ENCODE measurements at regions not wholly inside any gene's neighbourhood (a gene's known extent, or its start where the extent isn't known, plus 50 kb on each side); places are given as distances from the start of the nearest gene placed in this dataset.

GRCh38 chr13:109976206-109976997 lies 190.0 kb upstream of the IRS2 start:
- no peak for DNase-seq

DNA sequence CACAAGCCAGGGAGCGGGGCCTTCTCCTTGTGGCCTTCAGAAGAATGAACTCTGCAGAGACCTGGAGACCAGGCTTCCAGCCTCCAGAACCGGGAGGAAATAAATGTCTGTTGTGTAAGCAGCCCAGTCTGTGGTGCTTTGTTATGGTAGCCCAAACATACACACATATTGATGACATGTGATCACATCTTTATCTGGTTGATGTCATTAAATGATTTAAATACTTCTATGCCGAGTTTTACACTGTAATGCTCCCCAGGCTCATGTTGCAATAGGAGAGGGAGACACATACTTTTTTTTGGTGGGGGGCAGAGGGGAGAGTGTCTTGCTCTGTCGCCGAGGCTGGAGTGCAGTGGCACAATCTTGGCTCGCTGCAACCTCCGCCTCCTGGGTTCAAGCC lies 188.0 kb upstream of the IRS2 start:
- no peak for DNase-seq

DNA sequence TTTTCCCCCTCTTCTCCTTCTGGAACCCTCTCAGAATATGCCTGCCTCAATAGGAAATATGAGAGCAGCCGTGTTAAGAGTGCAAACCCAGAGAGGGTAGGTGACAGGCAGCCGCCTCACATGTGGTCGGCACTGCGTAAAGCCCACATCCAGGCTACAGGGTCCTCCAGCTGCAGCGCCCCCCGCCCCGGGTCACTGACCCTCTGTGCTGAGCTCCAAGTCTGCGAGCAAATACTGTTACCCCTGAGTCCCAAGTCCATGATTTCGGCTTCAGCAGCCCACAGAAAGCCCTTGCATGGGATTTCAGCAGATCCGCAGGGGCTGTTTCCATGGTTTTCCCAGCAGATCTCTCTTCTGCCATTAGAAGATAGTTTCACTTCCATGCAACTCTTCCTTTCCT lies 186.9 kb upstream of the IRS2 start:
- DNase-seq = no peak

DNA sequence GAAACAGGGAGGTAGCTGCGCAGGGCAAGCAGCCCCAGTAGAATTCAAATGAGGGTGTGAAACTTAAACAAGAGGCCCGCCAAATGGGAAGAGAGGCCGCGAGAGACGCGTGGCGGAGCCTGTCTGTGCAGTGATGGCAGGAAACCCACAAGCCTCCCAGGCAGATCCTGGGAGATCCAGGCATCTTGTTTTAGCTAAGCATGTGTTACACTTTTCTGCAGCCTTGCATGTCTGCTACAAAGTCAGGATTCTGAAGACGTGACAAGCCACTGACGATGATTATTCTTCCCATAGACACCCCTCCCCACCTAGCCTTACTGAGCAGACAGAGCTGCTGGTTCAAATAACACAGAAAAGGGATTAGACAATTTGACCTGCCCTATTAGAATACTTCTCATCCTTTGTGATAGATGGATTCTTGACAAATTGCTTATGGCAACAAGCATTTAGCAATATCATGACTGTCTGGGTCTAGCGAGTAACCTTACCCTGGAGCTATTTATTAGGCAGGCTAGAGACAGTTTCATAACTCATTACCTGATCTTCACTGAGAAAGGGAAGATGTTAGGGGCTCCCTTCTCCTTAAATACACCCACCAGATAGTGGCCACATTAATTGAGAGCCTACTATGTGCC lies 185.2 kb upstream of the IRS2 start:
- DNase-seq = no peak

GRCh38 chr13:109971006-109971405 lies 184.6 kb upstream of the IRS2 start:
- DNase-seq = no peak

GRCh38 chr13:109968876-109969577 lies 182.6 kb upstream of the IRS2 start:
- no peak for DNase-seq

- DNase-seq = no peak
These were observed 177.7 kb upstream of the IRS2 start for GRCh38 chr13:109963960-109964563.

DNA sequence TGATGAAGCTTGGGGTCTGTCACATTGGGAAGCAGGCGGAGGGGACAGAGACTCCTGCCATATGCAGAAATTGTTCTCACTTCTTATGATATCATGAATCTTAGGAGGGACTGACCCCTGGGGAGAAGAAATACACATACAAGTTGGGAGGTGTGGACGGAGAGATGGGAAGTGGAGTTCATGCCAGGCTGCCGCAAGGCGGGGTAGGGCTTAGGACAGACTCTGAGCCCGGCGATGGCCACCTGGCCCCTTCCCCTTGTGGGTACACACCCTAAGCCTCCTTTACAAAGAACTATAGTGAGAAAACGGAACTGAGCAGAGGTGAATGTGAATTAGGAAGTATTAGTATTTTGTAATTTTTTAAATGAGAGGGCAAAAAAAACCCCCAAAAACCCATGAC lies 177.0 kb upstream of the IRS2 start:
- no peak for DNase-seq

DNA sequence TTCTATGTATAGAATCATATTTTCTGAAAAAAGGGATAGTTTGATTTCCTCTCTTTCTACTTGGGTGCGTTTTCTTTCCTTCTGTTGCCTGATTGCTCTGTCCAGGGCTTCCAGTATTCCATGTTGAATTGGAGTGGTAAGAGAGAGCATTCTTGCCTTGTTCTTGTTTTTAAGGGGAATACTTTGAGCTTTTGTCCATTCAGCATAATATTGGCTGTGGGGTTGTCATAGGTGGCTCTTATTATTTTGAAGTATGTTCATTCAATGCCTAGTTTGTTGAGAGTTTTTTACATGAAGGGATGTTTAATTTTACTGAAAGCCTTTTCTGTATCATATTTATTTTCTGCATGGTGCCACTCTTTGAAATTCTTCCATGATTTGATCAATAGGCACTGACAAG lies 173.5 kb upstream of the IRS2 start:
- DNase-seq = no peak

- DNase-seq = no peak
These were observed 171.5 kb upstream of the IRS2 start for GRCh38 chr13:109957875-109958274.

- DNase-seq = no peak
These were observed 169.2 kb upstream of the IRS2 start for GRCh38 chr13:109955598-109955997.

- DNase-seq = no peak
These were observed 168.1 kb upstream of the IRS2 start for GRCh38 chr13:109954441-109954840.

DNA sequence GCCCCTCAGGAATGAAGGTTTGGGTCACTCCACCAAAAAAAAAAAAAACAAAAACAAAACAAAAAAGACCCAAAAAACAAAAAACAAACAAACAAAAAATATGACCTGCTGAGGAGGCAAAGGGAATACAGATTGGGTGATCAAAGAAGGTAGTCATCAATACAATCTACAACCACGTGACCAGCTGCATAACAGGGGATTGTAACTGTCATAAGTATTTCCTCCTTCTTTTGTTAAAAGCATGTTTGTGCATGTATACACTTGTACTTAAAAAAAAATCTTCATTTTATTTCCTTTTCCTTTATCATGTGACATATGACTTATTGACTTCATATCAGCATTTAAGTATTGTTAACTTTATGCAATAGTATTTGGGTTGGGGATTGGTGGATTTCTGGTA lies 165.1 kb upstream of the IRS2 start:
- no peak for DNase-seq

DNA sequence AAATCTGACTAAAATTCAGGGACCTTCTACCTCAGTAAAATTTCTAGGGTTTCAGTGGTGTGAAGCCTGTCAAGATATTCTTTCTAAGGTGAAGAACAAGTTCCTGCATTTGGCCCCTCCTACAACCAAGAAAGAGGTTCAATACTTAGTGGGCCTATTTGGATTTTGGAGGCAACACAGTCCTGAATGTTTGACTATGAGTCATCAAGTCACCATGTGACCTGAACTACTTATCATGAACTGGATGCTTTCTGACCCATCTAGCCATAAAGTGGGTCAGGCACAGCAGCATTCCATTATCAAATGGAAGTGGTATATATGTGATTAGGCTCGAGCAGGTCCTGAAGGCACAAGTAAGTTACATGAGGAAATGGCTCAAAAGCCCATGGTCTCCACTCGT lies 163.0 kb upstream of the IRS2 start:
- no peak for DNase-seq

DNA sequence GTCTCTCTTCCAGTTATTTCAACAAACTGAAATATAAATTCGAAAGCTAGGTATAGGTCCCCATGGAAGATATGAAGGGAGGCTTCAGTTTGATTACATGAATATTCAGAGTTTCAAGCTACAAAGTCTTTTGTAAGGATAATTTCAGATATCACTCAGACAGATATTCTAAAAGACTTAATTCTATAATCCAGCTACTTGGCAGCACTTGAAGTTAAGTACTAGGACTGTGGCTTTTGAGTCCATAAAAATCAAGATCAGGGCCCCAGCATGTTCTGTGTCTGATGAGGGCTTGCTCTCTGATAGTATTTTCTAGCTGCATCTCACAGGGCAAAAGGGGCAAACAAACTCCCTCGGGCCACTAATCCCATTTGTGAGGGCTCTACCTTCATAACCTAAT lies 160.6 kb upstream of the IRS2 start:
- no peak for DNase-seq

DNA sequence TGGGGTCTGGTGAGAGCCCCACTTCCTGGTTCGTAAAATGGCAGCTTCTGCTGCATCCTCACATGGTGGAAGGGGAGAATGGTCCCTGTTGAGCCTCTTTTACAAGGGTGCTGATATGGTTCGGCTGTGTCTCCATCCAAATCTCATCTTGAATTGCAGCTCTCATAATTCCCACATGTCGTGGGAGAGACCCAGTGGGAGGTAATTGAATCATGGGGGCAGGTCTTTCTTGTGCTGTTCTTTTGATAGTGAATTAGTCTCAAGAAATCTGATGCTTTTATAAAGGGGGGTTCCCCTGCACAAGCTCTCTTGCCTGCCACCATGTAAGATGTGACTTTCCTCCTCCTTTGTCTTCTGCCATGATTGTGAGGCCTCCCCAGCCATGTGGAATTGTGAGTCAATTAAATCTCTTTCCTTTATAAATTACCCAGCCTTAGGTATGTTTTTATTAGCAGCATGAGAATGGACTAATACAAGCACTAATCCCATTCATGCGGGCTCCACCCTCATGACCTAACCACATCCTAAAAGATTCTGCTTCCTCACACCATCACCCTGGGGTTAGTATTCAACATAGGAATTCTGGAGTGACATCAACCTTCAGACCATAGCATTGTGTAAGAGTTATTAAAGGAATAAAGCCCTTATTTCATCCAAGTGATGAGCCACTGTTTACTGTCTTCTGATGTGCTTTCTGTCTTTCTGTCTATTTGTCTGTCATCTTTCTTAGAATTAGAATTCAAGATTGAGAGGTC lies 159.0 kb upstream of the IRS2 start:
- no peak for DNase-seq

DNA sequence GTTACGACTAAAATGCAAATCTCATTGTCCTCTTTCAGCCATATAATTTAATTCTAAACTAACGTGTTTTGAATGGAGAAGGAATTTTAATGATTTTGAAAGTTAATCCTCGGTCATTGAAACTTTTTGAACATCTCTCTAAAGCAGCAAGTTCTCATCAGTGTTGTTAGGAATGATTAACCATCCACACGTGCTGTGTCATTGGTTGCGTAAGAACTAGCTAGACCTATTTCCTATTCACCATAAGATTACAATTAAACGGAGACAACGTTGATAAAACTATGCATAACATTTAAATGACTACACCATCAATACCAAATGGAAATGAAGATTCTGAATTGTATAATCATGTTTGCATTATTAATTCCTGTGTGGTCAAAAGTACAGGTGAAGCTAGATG lies 155.6 kb upstream of the IRS2 start:
- DNase-seq = no peak

GRCh38 chr13:109941221-109941620 lies 154.8 kb upstream of the IRS2 start:
- DNase-seq = no peak

DNA sequence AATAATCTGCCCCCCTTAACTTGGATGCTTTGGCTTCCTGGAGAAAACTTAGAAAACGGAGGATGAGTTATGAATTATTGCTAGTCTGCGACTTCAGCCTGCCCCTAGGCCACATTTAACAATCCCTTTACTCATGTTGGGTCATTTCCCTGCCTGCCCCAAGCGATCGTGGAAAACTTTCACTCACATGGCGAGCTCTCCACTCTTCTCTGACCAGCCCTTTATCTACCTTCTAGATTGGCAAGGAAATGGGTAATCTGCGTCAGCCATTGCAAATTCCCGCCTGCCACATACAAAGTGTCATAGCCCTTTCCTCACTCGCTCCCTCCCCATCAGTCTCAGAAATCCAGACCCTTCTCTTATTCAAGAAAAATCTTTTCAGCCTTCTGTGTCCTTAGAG lies 154.3 kb upstream of the IRS2 start:
- no peak for DNase-seq

DNA sequence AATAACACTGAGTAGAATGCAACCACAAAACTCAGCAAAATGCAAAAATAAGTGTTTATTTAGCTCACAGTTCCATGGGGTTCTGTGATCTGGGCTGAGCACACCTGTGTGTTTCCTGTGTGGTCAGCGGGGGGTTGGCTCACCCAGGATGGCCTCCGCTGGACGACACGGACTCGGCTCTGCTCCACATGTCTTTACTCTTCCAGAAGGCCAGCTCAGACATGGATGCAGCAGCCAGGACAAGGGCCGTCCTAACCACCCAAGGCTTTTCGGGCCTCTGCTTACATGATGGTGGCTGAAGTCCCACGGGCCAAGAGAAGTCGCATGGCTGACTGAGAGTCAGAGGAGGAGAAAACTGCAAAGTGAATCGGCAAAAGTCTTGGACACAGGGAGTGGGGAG lies 153.5 kb upstream of the IRS2 start:
- DNase-seq = no peak

DNA sequence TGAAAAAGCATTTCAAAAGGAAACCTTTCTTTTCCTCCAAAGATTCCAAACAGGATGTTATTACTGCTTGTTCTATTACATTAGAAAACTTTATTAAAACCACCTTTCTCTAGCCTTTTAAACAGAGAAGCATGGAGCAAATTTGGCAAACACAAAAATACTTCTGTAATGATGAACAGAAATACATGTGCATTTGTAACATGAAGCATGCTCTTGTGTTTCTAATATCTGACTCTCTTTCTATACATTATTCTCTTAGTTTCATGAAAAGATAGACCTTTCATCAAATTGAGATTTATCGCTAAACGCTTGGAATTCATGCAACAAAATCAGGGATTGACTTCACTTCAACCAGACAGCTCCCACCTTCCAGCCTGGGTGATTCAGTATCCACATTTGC lies 152.8 kb upstream of the IRS2 start:
- no peak for DNase-seq

DNA sequence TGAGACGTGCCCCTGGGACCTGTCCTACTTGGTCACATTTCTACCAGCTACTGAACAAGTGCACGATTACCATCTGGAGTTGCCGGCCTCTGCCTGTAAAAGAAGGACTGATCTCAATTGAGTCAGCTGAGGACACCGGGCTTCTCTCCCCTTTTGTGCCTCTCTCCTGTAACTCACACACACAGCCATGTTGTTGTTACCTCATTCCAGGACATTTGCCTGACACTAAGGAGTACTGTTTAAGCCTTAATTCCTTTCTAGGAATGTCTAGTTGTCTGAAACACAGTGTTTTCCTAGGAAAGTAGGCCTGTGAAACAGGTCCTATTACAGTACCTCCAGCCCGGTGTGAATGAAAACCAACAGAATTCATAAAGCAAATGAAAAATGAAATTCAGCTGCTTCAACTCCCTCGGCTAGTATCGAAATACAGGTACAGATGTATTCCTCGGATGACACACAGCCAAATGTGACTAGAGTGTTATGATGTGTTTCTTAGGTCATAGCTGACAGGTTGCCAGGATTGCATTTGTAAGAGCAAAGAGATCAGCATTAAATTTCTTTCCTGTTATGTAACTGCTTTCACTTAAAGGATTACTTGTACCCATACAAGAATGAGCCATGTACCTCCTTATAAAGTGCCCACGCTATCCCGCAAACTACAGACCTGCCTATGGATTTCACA lies 152.0 kb upstream of the IRS2 start:
- no peak for DNase-seq
